CD14-positive monocyte (primary cell): ENCODE measurements at regions not wholly inside any gene's neighbourhood (a gene's known extent, or its start where the extent isn't known, plus 50 kb on each side); places are given as distances from the start of the nearest gene placed in this dataset.

Experiments
- DNase-seq, 3 donors: peaks; one replicate each; pipeline ENCODE4 v3.0.0-alpha.2; 2011 to 2022
- H2AFZ ChIP-seq: 2 replicates; pipeline ENCODE4 v1.6.0; 2012; ENCODE audit warnings: mild to moderate bottlenecking, low read depth, low read length, inconsistent platforms; ENCODE audit not compliant: insufficient read depth, poor library complexity, severe bottlenecking
- H3K27ac ChIP-seq, 2 donors: 1 replicate in 1 of 2; 2 replicates in 1 of 2; pipeline ENCODE4 v1.5.1; 2012 to 2013; ENCODE audit warnings: low read length in 2 of 2, control low read depth in 1 of 2, inconsistent platforms in 1 of 2, low read depth in 1 of 2, mild to moderate bottlenecking in 1 of 2
- H3K27me3 ChIP-seq, 2 donors: one replicate each; pipeline versions ENCODE4 v1.6.0 to v1.6.1; 2011 to 2013; ENCODE audit warnings: low read length in 2 of 2; ENCODE audit not compliant: control insufficient read depth in 2 of 2, insufficient read depth in 2 of 2
- H3K36me3 ChIP-seq, 2 donors: replicated peaks in 1 of 2; 1 replicate in 1 of 2; 2 replicates in 1 of 2; pipeline versions ENCODE4 v1.5.1 to v1.6.1; 2012 to 2013; ENCODE audit warnings: low read length in 2 of 2, control low read depth in 1 of 2, inconsistent platforms in 1 of 2, mild to moderate bottlenecking in 1 of 2; ENCODE audit not compliant: insufficient read depth in 2 of 2, control insufficient read depth in 1 of 2
- H3K4me1 ChIP-seq, 2 donors: 1 replicate in 1 of 2; 2 replicates in 1 of 2; pipeline versions ENCODE4 v1.5.1 to v1.6.1; 2012 to 2013; ENCODE audit warnings: low read length in 2 of 2, control low read depth in 1 of 2, inconsistent platforms in 1 of 2, mild to moderate bottlenecking in 1 of 2, moderate library complexity in 1 of 2; ENCODE audit not compliant: insufficient read depth in 2 of 2, control insufficient read depth in 1 of 2
- H3K4me2 ChIP-seq: replicated peaks from 2 replicates; pipeline ENCODE3; 2012; ENCODE audit warnings: low read length, moderate library complexity, mild to moderate bottlenecking; ENCODE audit not compliant: poor library complexity, severe bottlenecking; ENCODE audit errors: extremely low read depth
- H3K4me3 ChIP-seq, 3 experiments: fragments of 200-600 bp in 1 of 3; sonication (generic) in 1 of 3; replicated peaks in 1 of 3; 1 replicate in 2 of 3; 2 replicates in 1 of 3; pipeline ENCODE4 v1.5.1; 2011 to 2013; ENCODE audit warnings: low read length in 3 of 3, mild to moderate bottlenecking in 3 of 3, control low read depth in 2 of 3, low read depth in 2 of 3, inconsistent platforms in 1 of 3, moderate library complexity in 1 of 3
- H3K79me2 ChIP-seq: 2 replicates; pipeline ENCODE4 v1.6.0; 2012; ENCODE audit warnings: mild to moderate bottlenecking, control low read depth, inconsistent platforms, low read length, moderate library complexity; ENCODE audit not compliant: insufficient read depth
- H3K9ac ChIP-seq: 2 replicates; pipeline ENCODE4 v1.6.0; 2017; ENCODE audit warnings: low read length, mild to moderate bottlenecking; ENCODE audit not compliant: insufficient read depth, poor library complexity, severe bottlenecking
- H3K9me3 ChIP-seq, 2 donors: replicated peaks in 1 of 2; 1 replicate in 1 of 2; 2 replicates in 1 of 2; pipeline versions ENCODE4 v1.5.1 to v1.6.1; 2012 to 2013; ENCODE audit warnings: low read length in 2 of 2, control low read depth in 1 of 2; ENCODE audit not compliant: control insufficient read depth in 1 of 2, insufficient read depth in 1 of 2
- H4K20me1 ChIP-seq: 2 replicates; pipeline ENCODE4 v1.6.0; 2012; ENCODE audit warnings: mild to moderate bottlenecking, low read length, control low read depth, moderate library complexity; ENCODE audit not compliant: insufficient read depth
- H3K27ac Mint-ChIP-seq, 7 donors: one replicate each; pipeline ENCODE4 v1.8.0; 2020; ENCODE audit warnings: mild to moderate bottlenecking in 7 of 7, mixed read lengths in 7 of 7, moderate library complexity in 6 of 7, inconsistent platforms in 2 of 7
- H3K27me3 Mint-ChIP-seq, 3 donors: one replicate each; pipeline ENCODE4 v1.8.0; 2021 to 2022; ENCODE audit warnings: low read depth in 3 of 3, mild to moderate bottlenecking in 3 of 3, mixed read lengths in 3 of 3, moderate library complexity in 3 of 3, inconsistent platforms in 1 of 3
- H3K36me3 Mint-ChIP-seq, 2 donors: one replicate each; pipeline ENCODE4 v1.8.0; 2020; ENCODE audit warnings: mixed read lengths in 2 of 2, inconsistent platforms in 1 of 2, mild to moderate bottlenecking in 1 of 2
- H3K4me1 Mint-ChIP-seq: one replicate; pipeline ENCODE4 v1.8.0; 2020; ENCODE audit warnings: mild to moderate bottlenecking, mixed read lengths
- H3K4me3 Mint-ChIP-seq, 2 donors: one replicate each; pipeline ENCODE4 v1.8.0; 2020; ENCODE audit warnings: mild to moderate bottlenecking in 2 of 2, mixed read lengths in 2 of 2, moderate library complexity in 1 of 2
- H3K9me3 Mint-ChIP-seq, 7 donors: one replicate each; pipeline ENCODE4 v1.8.0; 2020 to 2022; ENCODE audit warnings: mixed read lengths in 7 of 7, mild to moderate bottlenecking in 6 of 7, moderate library complexity in 6 of 7, inconsistent platforms in 2 of 7
- WGBS: methylation state at CpG from one replicate; pipeline ENCODE4 v1.1.5; 2013; ENCODE audit warnings: missing lambda C conversion rate; ENCODE audit not compliant: insufficient coverage; 5-methylcytosine and 5-hydroxymethylcytosine counted together
- intact Hi-C, 2 donors: fragments of 100-400 bp; cut with micrococcal nuclease; formaldehyde crosslinking; loops; one replicate each; pipeline versions ENCODE4 v1.15.0 to v1.15.1; 2023
- TF ChIP-seq, protein P1 (sequence below): fragments of 200-600 bp; IDR thresholded peaks from one replicate; pipeline ENCODE4 v1.8.0; 2022; ENCODE audit warnings: antibody characterized with exemption, mild to moderate bottlenecking

DNA sequence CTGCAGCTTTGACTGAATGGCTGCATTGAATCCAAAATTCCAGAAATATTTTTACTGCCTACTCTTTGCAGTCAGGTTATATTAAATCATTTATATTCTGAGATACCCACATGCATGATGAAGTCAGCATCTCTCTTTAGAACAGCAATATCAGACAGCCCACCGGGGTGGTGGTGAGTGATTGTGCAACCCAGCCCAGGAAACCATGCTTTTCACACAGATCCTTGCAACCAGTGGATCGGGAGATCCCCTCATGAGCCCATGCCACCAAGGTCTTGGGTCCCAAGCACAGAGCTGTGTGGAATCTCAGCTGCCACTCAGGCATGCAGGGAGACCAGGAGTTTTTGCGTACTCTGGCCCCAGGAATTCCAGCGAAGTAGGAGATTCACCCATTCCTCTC is 226.5 kb downstream of the DTWD2 start:
- H3K9me3 ChIP-seq: peaks cover 0 to 9% of the 10 kb centered on the region in 2 donors
- TF ChIP-seq, protein P1, sequence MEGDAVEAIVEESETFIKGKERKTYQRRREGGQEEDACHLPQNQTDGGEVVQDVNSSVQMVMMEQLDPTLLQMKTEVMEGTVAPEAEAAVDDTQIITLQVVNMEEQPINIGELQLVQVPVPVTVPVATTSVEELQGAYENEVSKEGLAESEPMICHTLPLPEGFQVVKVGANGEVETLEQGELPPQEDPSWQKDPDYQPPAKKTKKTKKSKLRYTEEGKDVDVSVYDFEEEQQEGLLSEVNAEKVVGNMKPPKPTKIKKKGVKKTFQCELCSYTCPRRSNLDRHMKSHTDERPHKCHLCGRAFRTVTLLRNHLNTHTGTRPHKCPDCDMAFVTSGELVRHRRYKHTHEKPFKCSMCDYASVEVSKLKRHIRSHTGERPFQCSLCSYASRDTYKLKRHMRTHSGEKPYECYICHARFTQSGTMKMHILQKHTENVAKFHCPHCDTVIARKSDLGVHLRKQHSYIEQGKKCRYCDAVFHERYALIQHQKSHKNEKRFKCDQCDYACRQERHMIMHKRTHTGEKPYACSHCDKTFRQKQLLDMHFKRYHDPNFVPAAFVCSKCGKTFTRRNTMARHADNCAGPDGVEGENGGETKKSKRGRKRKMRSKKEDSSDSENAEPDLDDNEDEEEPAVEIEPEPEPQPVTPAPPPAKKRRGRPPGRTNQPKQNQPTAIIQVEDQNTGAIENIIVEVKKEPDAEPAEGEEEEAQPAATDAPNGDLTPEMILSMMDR: no peak
- 100% methylated on average over 3 of the region's 4 CpGs for WGBS

DNA sequence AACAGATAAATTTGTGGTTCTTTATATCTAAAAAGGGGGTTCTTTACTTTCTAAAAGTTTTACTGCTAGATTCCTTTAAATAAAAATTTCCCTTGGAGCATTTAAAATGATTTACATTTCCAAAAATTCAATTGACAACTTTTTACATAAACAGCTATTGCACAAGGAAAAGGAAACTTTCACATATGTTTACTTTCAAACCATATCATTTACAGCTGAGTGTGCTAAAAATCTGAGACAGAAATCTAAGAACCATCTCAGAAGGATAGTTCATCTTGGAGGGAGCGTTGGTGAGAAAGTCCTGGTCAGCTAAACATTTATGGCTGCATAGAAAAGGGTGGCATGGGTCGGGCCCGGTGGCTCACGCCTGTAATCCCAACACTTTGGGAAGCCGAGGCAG is 235.4 kb downstream of the DTWD2 start:
- Histone ChIP-seq H3K36me3 (no peaks in the 10 kb centered on the region), H3K27me3 (no peaks in the 10 kb centered on the region), H3K9ac (no peak overlapping the region), H3K4me1 (no peaks in the 10 kb centered on the region), H3K4me3 (no peak overlapping the region), H3K9me3 (peaks cover 0 to 4% of the 10 kb centered on the region in 2 donors), H3K27ac (no peak overlapping the region), H4K20me1 (no peaks in the 10 kb centered on the region), H2AFZ (no peak overlapping the region), H3K79me2 (no peaks in the 10 kb centered on the region), H3K4me2 (no peak overlapping the region)
- WGBS: 96% methylated on average over 3 of the region's 5 CpGs
- Mint-ChIP-seq H3K4me3 (no peak overlapping the region), H3K27me3 (peaks cover 0 to 4% (median 2%) of the 10 kb centered on the region in 3 donors), H3K9me3 (peaks cover 0 to 9% (median 0%) of the 10 kb centered on the region in 7 donors), H3K4me1 (no peaks in the 10 kb centered on the region), H3K27ac (peak overlapping the region in 1 of 7 donors; percentile 19), H3K36me3 (no peaks in the 10 kb centered on the region)
- no peak for DNase-seq
- TF ChIP-seq, protein P1: no peak
- intact Hi-C loops: no loop called here

More for the DNA sequence above, 226.5 kb downstream of the DTWD2 start:
- intact Hi-C loops: no loop called here
- Mint-ChIP-seq H3K27ac (no peak overlapping the region), H3K27me3 (peaks cover 0 to 2% (median 0%) of the 10 kb centered on the region in 3 donors), H3K4me1 (no peaks in the 10 kb centered on the region), H3K9me3 (peaks cover 0 to 5% (median 0%) of the 10 kb centered on the region in 7 donors), H3K4me3 (no peak overlapping the region), H3K36me3 (no peaks in the 10 kb centered on the region)
- no peak overlapping the region for H3K4me3 ChIP-seq
- no peak for DNase-seq
- H3K4me2 ChIP-seq: no peak overlapping the region
- H4K20me1 ChIP-seq: no peaks in the 10 kb centered on the region
- H3K36me3 ChIP-seq: no peaks in the 10 kb centered on the region
- H3K27ac ChIP-seq: no peak overlapping the region
- no peaks in the 10 kb centered on the region for H3K4me1 ChIP-seq
- no peak overlapping the region for H3K9ac ChIP-seq
- H2AFZ ChIP-seq: no peak overlapping the region
- H3K27me3 ChIP-seq: no peaks in the 10 kb centered on the region
- H3K79me2 ChIP-seq: no peaks in the 10 kb centered on the region
